Epithelial cell of esophagus (primary cell): ENCODE measurements at regions not wholly inside any gene's neighbourhood (a gene's known extent, or its start where the extent isn't known, plus 50 kb on each side); places are given as distances from the start of the nearest gene placed in this dataset.

ENCODE experiments used
- DNase-seq: peaks from one replicate; pipeline ENCODE4 v3.0.0; 2010; ENCODE audit warnings: low read depth
- H3K4me3 ChIP-seq: 2 replicates; pipeline ENCODE4 v1.5.1; 2011; ENCODE audit warnings: mild to moderate bottlenecking, low read length, control low read depth
- CTCF ChIP-seq: IDR thresholded peaks from 2 replicates; pipeline ENCODE4 v1.5.1; 2011; ENCODE audit warnings: low read depth, mild to moderate bottlenecking, low read length, control low read depth, inconsistent platforms; ENCODE audit not compliant: insufficient read depth; ENCODE audit errors: missing control alignments

DNA sequence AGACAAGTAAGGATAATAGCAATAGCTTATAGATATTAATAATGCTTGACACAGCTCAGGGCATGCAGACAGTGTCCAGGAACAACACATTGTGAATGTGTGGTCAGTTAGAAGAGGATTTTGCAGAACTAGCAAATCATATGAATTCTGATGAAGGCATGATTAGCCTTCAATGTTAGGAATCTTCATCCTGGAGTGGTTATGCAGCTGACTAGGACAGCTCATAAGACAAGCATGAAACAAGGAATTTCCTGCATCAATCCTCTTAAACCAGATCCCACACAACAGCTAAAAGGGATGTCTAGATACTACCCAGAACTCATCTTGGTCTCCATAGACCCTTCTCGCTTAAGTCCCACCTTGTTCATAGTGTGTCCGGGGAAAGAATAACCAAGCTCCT lies 499.0 kb upstream of the ATP11B start:
- peak; percentile 29 for DNase-seq
- no peak overlapping the region for H3K4me3 ChIP-seq
- no peak for TF ChIP-seq CTCF

DNA sequence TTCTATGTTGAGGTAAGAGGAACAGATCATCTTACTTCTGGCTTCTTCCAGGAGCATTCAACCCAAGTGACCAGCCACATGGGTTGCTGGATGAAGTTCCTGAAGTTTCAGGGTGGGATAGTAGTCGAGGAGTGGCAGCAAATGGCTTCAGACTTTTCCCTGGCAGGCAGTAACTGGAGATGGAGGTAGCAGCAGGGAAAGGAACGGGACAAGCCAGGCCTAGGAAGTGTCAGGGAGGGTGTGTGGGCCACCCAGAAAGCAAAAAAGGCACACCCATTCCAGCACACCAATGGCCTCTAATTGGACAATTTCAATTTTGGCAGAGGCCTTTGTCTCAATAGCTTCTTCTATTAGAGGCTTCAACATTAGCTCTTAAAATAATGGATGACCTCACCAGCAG lies 498.6 kb upstream of the ATP11B start:
- TF ChIP-seq CTCF: no peak
- no peak for DNase-seq
- H3K4me3 ChIP-seq: no peak overlapping the region

GRCh38 chr3:182300266-182300665 lies 493.0 kb upstream of the ATP11B start:
- DNase-seq: no peak
- H3K4me3 ChIP-seq: no peak overlapping the region
- no peak for TF ChIP-seq CTCF

GRCh38 chr3:182303169-182303568 lies 490.1 kb upstream of the ATP11B start:
- no peak overlapping the region for H3K4me3 ChIP-seq
- no peak for DNase-seq
- no peak for TF ChIP-seq CTCF

- H3K4me3 ChIP-seq: no peak overlapping the region
- TF ChIP-seq CTCF: no peak
- DNase-seq: no peak
These were observed 487.2 kb upstream of the ATP11B start for GRCh38 chr3:182305881-182306665.

DNA sequence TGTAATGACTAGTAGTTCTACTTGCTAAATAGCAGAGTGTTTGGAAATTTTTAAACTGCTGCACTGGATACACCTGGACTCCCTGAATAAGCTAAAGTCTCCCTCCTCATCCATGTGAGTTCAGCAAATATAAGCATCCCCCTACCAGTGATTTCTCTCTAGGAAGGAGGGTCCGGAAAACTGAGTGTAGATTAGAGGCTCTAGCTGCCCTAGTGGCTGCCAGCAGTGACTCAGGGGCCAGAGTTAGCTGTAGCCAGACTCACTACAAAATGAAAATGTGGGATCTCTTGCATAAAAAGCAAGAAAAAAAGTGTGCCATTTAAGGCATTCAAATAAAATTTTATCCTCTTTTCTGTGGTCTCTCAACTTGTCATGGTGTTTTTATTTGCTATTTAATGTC lies 485.0 kb upstream of the ATP11B start:
- no peak for DNase-seq
- no peak for TF ChIP-seq CTCF
- no peak overlapping the region for H3K4me3 ChIP-seq

GRCh38 chr3:182309120-182309519 lies 484.2 kb upstream of the ATP11B start:
- H3K4me3 ChIP-seq: no peak overlapping the region
- no peak for TF ChIP-seq CTCF
- DNase-seq: peak; percentile 19
